Activated naive CD4-positive, alpha-beta T cell treated with anti-CD3 and anti-CD28 coated beads, Interleukin-2, amount 10 ng/mL, durations not matched to agents 7 days and 5 days (primary cell): ENCODE measurements at regions not wholly inside any gene's neighbourhood (a gene's known extent, or its start where the extent isn't known, plus 50 kb on each side); places are given as distances from the start of the nearest gene placed in this dataset.
"Not testable (repeated sequence)": the region's sequence is repeated elsewhere in the genome, so short reads cannot be mapped to it uniquely, and the experiment has no call there.

Experiments
- CTCF ChIA-PET: fragments of 350-600 bp; sonication (Branson Sonifier 250); formaldehyde crosslinking; loops from one replicate; lab custom pipeline; 2021; ENCODE audit warnings: antibody characterized with exemption; lab: Charles Lee
- DNase-seq: peaks from one replicate; pipeline ENCODE4 v3.0.0-alpha.2; 2020
- H3K27ac Mint-ChIP-seq: one replicate; pipeline ENCODE4 v1.8.0; 2021; ENCODE audit warnings: mild to moderate bottlenecking, moderate library complexity, mixed read lengths
- H3K27me3 Mint-ChIP-seq: one replicate; pipeline ENCODE4 v1.8.0; 2021; ENCODE audit warnings: mild to moderate bottlenecking, mixed read lengths
- H3K36me3 Mint-ChIP-seq: one replicate; pipeline ENCODE4 v1.8.0; 2021; ENCODE audit warnings: mixed read lengths
- H3K4me1 Mint-ChIP-seq: one replicate; pipeline ENCODE4 v1.8.0; 2021; ENCODE audit warnings: mixed read lengths
- H3K4me3 Mint-ChIP-seq: one replicate; pipeline ENCODE4 v1.8.0; 2021; ENCODE audit warnings: mild to moderate bottlenecking, moderate library complexity, mixed read lengths
- H3K9me3 Mint-ChIP-seq: one replicate; pipeline ENCODE4 v1.8.0; 2021; ENCODE audit warnings: mixed read lengths

GRCh38 chr5:39624890-39625289 is 200.1 kb upstream of the DAB2 start:
- no peaks in the 10 kb centered on the region for H3K36me3 Mint-ChIP-seq

GRCh38 chr5:39624268-39624886 is 199.6 kb upstream of the DAB2 start:
- DNase-seq: no peak
- CTCF ChIA-PET: no interaction called here
- H3K36me3 Mint-ChIP-seq: no peaks in the 10 kb centered on the region
- no peaks in the 10 kb centered on the region for H3K4me1 Mint-ChIP-seq
- H3K9me3 Mint-ChIP-seq: no peaks in the 10 kb centered on the region
- no peak overlapping the region for H3K27ac Mint-ChIP-seq
- H3K4me3 Mint-ChIP-seq: no peak overlapping the region
- H3K27me3 Mint-ChIP-seq: peaks cover 5% of the 10 kb centered on the region

More at GRCh38 chr5:39624890-39625289, 200.1 kb upstream of the DAB2 start:
- no peaks in the 10 kb centered on the region for H3K4me1 Mint-ChIP-seq
- H3K9me3 Mint-ChIP-seq: no peaks in the 10 kb centered on the region
- no peak overlapping the region for H3K4me3 Mint-ChIP-seq
- no peak for DNase-seq
- no peak overlapping the region for H3K27ac Mint-ChIP-seq
- CTCF ChIA-PET: no interaction called here
- H3K27me3 Mint-ChIP-seq: peaks cover 5% of the 10 kb centered on the region

- Mint-ChIP-seq H3K4me3 (no peak overlapping the region), H3K9me3 (no peaks in the 10 kb centered on the region), H3K36me3 (no peaks in the 10 kb centered on the region), H3K27me3 (peaks cover 5% of the 10 kb centered on the region), H3K27ac (no peak overlapping the region), H3K4me1 (no peaks in the 10 kb centered on the region)
- CTCF ChIA-PET: no interaction called here
- no peak for DNase-seq
Measured at GRCh38 chr5:39623291-39623865, 198.6 kb upstream of the DAB2 start.

DNA sequence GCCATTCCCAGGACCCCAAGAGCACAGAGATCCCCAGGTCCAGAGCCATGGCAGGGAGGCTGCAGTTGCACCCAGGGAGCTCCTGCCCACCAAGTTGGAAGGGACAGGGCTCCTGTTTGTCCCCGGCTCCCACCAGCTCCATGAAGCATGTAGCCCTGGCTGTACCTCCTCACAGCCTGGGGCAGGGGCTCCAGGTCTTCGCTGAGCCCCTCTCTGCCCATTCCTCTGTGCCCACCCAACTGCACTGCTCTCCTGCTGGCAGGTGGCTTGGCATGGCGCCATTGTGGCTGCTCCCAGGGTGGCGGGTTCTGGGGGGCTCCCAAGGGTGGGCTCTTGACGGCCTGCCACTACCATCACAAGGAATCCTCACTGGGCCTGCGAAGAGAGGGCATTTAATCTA is 197.5 kb upstream of the DAB2 start:
- H3K27me3 Mint-ChIP-seq: peaks cover 5% of the 10 kb centered on the region
- no peaks in the 10 kb centered on the region for H3K9me3 Mint-ChIP-seq
- DNase-seq: no peak
- H3K4me3 Mint-ChIP-seq: no peak overlapping the region
- CTCF ChIA-PET: no interaction called here
- no peaks in the 10 kb centered on the region for H3K36me3 Mint-ChIP-seq
- H3K27ac Mint-ChIP-seq: no peak overlapping the region
- no peaks in the 10 kb centered on the region for H3K4me1 Mint-ChIP-seq

- H3K36me3 Mint-ChIP-seq: no peaks in the 10 kb centered on the region
- no peak overlapping the region for H3K4me3 Mint-ChIP-seq
- CTCF ChIA-PET: interaction anchor here (0.6 kb wide), 1 partner anchor 723 kb away, joined by 3 read pairs; no protein-coding TSS in a partner anchor
- no peaks in the 10 kb centered on the region for H3K4me1 Mint-ChIP-seq
- no peak for DNase-seq
- peaks cover 5% of the 10 kb centered on the region for H3K27me3 Mint-ChIP-seq
- H3K27ac Mint-ChIP-seq: no peak overlapping the region
- H3K9me3 Mint-ChIP-seq: no peaks in the 10 kb centered on the region
Measured at GRCh38 chr5:39619168-39619818, 194.5 kb upstream of the DAB2 start.

- Mint-ChIP-seq H3K27me3 (peaks cover 5% of the 10 kb centered on the region), H3K9me3 (no peaks in the 10 kb centered on the region), H3K4me1 (no peaks in the 10 kb centered on the region), H3K36me3 (no peaks in the 10 kb centered on the region), H3K4me3 (no peak overlapping the region), H3K27ac (no peak overlapping the region)
- CTCF ChIA-PET: no interaction called here
- no peak for DNase-seq
Measured at GRCh38 chr5:39618391-39618790, 193.6 kb upstream of the DAB2 start.

DNA sequence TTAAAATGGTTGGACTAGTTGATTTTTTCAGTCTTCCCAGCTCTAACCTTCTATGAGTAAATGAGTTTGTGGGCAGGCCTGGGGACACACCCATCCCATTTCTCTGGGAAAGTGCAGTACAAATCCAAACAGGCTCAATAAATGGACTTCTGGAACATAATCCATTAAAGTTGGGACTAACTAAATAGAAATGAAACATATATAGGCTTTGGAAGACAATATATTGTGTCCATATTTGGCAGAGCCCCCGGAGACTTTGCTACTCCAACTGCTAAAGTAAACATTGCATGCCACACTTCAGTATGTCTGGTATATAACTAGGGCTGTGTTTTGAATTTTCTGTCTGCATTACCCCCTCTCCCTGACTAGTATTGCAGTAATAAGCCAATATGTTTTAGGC is 191.4 kb upstream of the DAB2 start:
- H3K4me1 Mint-ChIP-seq: no peaks in the 10 kb centered on the region
- H3K4me3 Mint-ChIP-seq: no peak overlapping the region
- H3K27ac Mint-ChIP-seq: no peak overlapping the region
- H3K36me3 Mint-ChIP-seq: no peaks in the 10 kb centered on the region
- no peaks in the 10 kb centered on the region for H3K9me3 Mint-ChIP-seq
- H3K27me3 Mint-ChIP-seq: no peaks in the 10 kb centered on the region
- CTCF ChIA-PET: no interaction called here
- no peak for DNase-seq

- not testable (repeated sequence) for H3K27me3 Mint-ChIP-seq, DNase-seq, H3K36me3 Mint-ChIP-seq, H3K4me3 Mint-ChIP-seq, H3K27ac Mint-ChIP-seq, H3K9me3 Mint-ChIP-seq, H3K4me1 Mint-ChIP-seq
- CTCF ChIA-PET: interaction anchor here (1.2 kb wide), 1 partner anchor 40 kb away, joined by 3 read pairs; no protein-coding TSS in a partner anchor
Measured at GRCh38 chr5:39611076-39611475, 186.3 kb upstream of the DAB2 start.

DNA sequence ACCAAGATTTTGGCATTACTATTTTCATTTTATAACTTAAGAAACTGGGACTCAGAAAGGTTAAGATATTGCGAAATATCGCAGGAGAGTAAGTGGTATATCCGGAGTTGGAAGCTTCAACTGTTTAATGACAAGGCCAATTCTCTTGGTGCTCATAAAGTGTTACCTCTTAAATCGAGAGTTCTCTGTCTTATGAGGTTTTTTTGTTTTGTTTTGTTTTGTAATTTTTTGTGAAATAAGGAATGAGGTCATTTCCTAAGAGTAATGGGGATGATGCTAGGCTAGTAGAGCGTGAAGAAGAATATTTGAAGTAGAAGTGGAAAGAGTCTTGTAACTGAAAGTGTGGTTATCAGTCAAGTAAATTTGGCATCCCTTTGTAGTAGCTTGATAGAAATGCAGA is 183.2 kb upstream of the DAB2 start:
- H3K27ac Mint-ChIP-seq: no peak overlapping the region
- H3K4me3 Mint-ChIP-seq: no peak overlapping the region
- DNase-seq: no peak
- H3K27me3 Mint-ChIP-seq: no peaks in the 10 kb centered on the region
- no peaks in the 10 kb centered on the region for H3K4me1 Mint-ChIP-seq
- CTCF ChIA-PET: no interaction called here
- H3K9me3 Mint-ChIP-seq: no peaks in the 10 kb centered on the region
- H3K36me3 Mint-ChIP-seq: no peaks in the 10 kb centered on the region

DNA sequence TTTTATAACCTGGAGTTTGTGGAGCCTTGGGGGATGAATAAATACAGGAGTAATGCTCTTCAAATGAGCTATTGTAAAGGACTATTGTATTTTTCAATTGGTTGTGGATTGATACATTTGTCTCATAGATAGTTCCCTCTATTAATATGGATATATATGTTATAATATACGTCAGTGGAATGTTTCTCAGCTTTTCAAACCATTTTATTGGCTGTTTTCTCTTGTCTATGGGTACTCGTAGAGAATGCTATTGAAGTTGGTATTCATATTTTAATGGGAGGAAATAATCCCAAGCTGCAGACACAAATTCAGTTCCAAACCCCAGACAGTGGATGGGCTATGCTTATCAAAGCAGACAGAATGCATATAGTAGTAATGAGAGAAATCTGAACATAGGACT is 181.8 kb upstream of the DAB2 start:
- CTCF ChIA-PET: no interaction called here
- no peaks in the 10 kb centered on the region for H3K9me3 Mint-ChIP-seq
- DNase-seq: no peak
- no peaks in the 10 kb centered on the region for H3K36me3 Mint-ChIP-seq
- no peak overlapping the region for H3K27ac Mint-ChIP-seq
- no peaks in the 10 kb centered on the region for H3K4me1 Mint-ChIP-seq
- H3K27me3 Mint-ChIP-seq: no peaks in the 10 kb centered on the region
- no peak overlapping the region for H3K4me3 Mint-ChIP-seq

DNA sequence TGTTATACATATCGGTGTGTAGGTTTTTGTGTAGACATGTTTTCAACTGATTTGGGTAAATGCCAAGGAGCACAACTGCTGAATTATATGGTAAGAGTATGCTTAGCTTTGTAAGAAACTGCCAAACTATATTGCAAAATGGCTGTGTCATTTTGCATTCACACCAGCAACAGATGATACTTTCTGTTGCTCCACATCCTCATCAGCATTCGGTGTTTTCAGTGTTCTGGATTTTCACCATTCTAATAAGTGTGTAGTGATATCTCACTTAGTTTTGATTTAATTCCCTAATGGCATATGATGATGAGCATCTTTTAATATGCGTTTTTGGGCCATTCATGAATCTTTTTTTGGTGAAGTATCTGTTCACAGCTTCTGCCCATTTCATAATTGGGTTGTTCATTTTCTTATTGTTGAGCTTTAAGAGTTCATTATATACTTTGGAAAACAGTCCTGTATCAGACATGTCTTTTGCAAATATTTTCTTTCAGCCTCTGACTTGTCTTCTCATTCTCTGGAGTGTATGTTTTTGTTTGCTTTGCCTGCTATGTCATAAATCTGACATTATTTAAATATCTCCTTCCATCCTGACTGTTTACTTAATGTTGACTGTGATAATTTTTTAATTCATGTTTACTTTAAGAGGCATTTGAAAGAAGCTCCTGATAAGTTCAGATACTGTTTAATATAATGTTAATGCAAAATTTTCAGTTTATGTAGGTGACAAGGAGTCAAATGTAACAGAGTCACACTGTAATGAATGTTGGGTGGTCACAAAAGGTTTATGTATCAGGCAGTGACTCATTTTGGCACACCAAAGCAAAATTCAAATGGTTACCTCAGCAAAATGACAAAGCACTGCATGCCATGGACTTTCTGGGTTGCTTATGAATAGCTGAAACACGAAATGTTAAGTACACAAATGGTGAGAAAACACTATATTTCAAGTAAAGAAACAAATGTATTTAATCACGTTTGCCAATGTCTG is 181.1 kb upstream of the DAB2 start:
- Mint-ChIP-seq H3K4me3 (no peak overlapping the region), H3K4me1 (no peaks in the 10 kb centered on the region), H3K27ac (no peak overlapping the region), H3K36me3 (no peaks in the 10 kb centered on the region), H3K27me3 (no peaks in the 10 kb centered on the region), H3K9me3 (no peaks in the 10 kb centered on the region)
- CTCF ChIA-PET: interaction anchor here (0.6 kb wide), 1 partner anchor 1086 kb away, joined by 3 read pairs; no protein-coding TSS in a partner anchor
- DNase-seq: no peak

GRCh38 chr5:39605145-39605544 is 180.4 kb upstream of the DAB2 start:
- Mint-ChIP-seq H3K4me3 (no peak overlapping the region), H3K9me3 (no peaks in the 10 kb centered on the region), H3K36me3 (no peaks in the 10 kb centered on the region), H3K27me3 (no peaks in the 10 kb centered on the region), H3K27ac (no peak overlapping the region), H3K4me1 (no peaks in the 10 kb centered on the region)
- no peak for DNase-seq
- CTCF ChIA-PET: no interaction called here

- Mint-ChIP-seq H3K27me3 (no peaks in the 10 kb centered on the region), H3K4me1 (no peaks in the 10 kb centered on the region), H3K4me3 (no peak overlapping the region), H3K27ac (no peak overlapping the region), H3K9me3 (no peaks in the 10 kb centered on the region), H3K36me3 (no peaks in the 10 kb centered on the region)
- no peak for DNase-seq
- CTCF ChIA-PET: no interaction called here
Measured at GRCh38 chr5:39604491-39604890, 179.7 kb upstream of the DAB2 start.
